Spleen (tissue), 7 donors: ENCODE measurements at regions not wholly inside any gene's neighbourhood (a gene's known extent, or its start where the extent isn't known, plus 50 kb on each side); places are given as distances from the start of the nearest gene placed in this dataset.

ENCODE experiments used
- POLR2A ChIP-seq, 3 donors: fragments of 450-650 bp; IDR thresholded peaks; one replicate each; pipeline ENCODE4 v1.5.1; 2017; ENCODE audit warnings: antibody characterized with exemption in 3 of 3, mild to moderate bottlenecking in 1 of 3
- TF ChIP-seq, protein P1 (sequence below), 11 experiments: fragments of 200-600 bp in 7 of 11; fragments of 450-650 bp in 4 of 11; sonication (generic) in 4 of 11; IDR thresholded peaks in 8 of 11; conservative IDR thresholded peaks in 3 of 11; 1 replicate in 7 of 11; 2 replicates in 4 of 11; pipeline versions ENCODE4 v1.4.0 to v1.8.0; 2016 to 2021; ENCODE audit warnings: antibody characterized with exemption in 11 of 11, inconsistent platforms in 4 of 11, mild to moderate bottlenecking in 1 of 11
- donor health status: DM: no; HTN: no; CAD: no; lungs with moderate emphysema.
- donor health status: DM: no; HTN: no; CAD: no.
- donor health status: DM: no; HTN: no; CAD: no.

- TF ChIP-seq, protein P1, sequence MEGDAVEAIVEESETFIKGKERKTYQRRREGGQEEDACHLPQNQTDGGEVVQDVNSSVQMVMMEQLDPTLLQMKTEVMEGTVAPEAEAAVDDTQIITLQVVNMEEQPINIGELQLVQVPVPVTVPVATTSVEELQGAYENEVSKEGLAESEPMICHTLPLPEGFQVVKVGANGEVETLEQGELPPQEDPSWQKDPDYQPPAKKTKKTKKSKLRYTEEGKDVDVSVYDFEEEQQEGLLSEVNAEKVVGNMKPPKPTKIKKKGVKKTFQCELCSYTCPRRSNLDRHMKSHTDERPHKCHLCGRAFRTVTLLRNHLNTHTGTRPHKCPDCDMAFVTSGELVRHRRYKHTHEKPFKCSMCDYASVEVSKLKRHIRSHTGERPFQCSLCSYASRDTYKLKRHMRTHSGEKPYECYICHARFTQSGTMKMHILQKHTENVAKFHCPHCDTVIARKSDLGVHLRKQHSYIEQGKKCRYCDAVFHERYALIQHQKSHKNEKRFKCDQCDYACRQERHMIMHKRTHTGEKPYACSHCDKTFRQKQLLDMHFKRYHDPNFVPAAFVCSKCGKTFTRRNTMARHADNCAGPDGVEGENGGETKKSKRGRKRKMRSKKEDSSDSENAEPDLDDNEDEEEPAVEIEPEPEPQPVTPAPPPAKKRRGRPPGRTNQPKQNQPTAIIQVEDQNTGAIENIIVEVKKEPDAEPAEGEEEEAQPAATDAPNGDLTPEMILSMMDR (IDR thresholded peaks at IDR 0.05 in 8 of 11, conservative IDR thresholded peaks at IDR 0.05 in 3 of 11): no peak
- TF ChIP-seq POLR2A (IDR thresholded peaks at IDR 0.05): no peak
Measured at GRCh38 chr5:130514984-130515690, 610.9 kb downstream of the CHSY3 start.
